SHP77 treated with DMSO at 0.1 percent for 48 hours (cell line): ENCODE measurements at regions not wholly inside any gene's neighbourhood (a gene's known extent, or its start where the extent isn't known, plus 50 kb on each side); places are given as distances from the start of the nearest gene placed in this dataset.
"Not testable (repeated sequence)": the region's sequence is repeated elsewhere in the genome, so short reads cannot be mapped to it uniquely, and the experiment has no call there.

Source experiments
- DNase-seq: peaks from one replicate; lab custom pipeline; 2025; lab: John Stamatoyannopoulos, UW

DNA sequence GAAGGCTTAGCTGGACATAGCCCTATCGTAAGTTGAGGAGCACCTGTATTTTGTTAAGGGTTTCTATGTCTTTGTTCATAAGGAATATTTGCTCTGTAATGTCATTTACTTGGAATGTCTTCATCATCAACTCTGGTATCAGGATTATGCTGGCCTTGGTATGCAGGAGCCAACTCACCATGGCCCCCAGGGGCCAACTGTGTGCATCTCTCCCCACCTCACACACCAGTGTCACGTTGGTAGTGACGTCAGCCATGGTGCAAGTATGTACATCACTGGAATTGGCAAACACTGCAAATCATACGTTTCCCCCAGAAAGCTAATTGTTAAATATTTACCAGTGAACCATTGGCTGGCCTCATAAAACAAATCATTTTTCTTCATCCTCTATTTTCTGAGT is 70.8 kb downstream of the YTHDF1 start:
- DNase-seq: no peak

DNA sequence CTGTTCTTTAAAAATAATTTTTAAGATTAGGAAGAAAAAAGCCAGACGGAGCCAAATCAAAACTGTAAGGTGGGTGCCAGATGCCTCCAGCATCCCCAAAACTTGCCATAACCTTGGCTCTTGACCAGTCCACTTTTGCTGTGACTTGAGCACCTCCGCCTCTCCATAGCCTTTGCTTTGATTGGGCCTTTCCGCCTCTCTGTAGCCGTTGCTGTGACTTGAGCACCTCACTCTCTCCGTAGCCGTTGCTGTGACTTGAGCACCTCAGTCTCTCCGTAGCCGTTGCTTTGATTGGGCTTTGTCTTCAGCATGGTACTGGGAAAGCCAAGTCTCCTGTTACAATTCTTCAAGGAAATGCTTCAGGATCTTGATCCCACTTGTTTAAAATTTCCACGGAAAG is 73.0 kb downstream of the YTHDF1 start:
- no peak for DNase-seq

DNA sequence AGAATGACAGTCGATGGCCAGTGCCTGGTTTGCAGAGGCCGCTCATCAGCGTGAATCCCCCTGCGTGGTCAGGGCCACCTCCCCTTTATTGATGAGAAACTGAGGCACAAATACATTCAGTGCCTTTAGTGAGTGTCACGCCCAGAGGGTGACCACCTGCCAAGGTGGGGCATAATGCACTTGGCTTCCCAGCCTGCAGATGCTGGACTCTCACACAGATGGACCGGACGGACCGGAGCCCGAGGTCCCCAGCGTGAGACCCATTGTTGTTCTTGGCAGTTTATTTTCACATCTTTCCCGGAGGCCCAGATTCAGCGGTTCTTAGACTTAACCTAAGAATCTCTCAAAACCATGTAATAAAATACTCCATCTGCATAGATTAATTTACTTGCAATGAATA is 74.4 kb downstream of the YTHDF1 start:
- no peak for DNase-seq

DNA sequence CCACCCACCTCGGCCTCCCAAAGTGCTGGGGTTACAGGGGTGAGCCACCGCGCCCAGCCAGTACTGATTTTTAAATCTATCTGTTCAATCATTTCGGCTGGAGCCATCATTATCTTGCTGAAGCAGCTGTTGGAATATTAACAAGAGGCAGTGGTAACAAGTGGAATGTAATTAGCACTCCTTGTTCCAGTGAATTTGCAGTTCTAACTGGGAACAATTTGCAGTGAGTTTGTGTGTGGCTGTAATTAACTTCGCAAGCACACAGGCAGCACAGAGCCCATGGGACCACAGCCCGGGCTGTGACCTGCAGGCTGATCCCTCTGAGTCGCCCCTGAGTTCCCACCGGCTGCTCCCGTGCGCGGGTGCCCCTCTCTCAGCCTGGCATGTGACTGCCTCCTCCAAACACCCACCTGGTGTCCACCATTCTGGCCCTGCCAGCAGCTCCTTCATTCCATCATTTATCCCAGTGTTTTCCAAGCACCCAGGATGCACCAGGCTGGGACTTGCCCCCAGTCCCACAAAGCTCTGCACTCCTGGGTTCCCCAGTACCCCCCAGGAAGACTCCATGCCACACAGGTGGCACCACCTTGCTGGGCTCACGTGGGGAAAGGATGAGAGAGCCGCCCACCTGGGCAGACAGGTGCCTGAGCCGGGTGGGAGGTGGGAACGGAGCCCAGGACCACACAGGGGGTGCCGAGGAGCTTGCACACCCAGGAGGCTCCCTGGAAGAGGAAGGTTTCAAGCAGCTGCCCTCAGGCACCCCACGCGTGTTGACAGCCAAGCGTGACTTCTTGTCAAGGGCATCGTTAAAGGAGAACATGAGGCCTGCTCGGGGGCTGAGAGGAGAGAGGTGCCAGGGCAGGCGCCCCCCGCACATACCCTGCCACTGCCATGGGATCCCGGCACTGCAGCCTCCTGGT is 75.2 kb downstream of the YTHDF1 start:
- no peak for DNase-seq

DNA sequence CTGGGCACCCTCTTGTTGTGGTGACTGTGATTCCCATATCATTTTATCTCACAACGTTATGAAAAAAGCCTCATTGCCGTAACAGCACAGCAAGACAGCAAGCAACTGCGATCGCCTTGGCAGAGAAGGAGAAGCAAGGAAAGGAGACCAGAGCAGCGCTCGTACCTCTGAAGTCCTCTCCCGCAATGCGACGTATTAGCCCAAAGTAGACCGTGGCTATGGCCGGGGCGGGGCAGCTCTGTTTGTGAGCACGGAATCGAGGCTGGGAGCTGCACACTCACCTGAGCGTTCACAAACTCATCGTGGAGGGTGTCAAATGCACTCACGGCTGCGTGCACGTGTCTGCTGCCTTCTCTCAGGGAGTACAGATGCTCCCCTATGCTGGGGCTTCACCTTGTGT is 76.1 kb downstream of the YTHDF1 start:
- DNase-seq: no peak

DNA sequence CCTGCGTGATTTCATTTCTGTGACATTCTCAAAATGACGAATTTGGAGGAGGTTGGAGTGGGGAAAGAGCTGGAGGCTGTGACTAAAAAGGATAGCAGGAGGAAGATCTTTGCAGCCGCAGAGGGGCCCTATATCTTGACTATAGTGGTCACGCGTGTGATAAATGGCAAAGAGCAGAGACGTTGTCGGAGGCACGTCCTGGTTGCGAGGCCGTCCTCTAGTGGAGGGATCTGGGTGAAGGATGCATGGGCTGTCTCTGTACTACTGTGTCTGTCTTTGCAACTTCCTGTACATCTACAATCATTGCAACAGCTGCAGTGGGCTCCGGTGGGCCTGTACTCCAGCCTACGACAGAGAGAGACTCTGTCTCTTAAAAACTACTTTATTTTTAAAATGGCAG is 76.6 kb downstream of the YTHDF1 start:
- no peak for DNase-seq

DNA sequence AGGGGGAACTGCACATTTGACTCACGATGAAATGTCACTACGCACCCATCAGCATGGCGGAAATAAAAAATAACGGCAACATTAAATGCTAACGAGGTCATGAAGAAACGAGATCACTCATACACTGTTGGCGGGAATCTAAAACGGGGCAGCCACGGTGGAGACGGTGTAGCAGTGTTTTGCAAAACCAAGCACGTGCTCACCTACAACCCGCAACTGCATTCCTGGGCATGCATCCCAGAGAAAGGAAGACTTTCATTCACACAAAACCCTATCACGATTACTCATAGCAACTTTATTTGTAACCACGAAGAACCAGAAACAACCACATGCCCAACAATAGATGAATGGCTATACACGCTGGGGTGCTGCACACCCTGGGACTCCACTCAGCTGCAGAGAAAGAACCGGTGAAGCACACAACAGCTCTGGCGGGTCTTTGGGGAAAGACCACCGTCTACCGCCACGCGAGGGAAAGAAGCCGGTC is 77.0 kb downstream of the YTHDF1 start:
- no peak for DNase-seq

DNA sequence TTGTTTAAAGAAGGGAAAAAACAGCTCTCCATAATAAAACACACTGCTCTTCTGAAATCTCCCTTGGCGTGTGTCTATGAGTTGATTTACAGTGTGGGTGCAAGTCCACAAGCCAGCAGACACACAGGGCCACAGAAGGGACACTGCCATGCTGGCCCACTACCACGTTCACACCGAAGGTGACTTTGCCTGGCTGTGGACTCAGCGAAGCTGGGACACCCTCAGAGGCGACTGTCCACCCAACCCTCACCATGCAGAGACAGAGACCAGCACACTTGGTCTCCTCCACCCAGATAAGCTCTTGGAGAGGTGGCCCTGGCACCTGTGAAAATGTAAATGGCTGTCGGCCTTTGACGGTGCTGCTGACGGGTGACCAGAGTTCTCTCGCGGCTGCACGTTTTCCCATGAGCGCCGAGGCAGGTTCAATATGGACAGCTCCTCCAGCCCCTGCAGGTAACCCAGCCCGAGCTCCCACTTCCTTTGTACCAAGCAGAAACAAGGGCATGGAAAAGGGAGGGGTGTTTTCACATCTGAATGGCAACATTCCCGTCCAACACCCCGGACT is 78.0 kb downstream of the YTHDF1 start:
- no peak for DNase-seq

DNA sequence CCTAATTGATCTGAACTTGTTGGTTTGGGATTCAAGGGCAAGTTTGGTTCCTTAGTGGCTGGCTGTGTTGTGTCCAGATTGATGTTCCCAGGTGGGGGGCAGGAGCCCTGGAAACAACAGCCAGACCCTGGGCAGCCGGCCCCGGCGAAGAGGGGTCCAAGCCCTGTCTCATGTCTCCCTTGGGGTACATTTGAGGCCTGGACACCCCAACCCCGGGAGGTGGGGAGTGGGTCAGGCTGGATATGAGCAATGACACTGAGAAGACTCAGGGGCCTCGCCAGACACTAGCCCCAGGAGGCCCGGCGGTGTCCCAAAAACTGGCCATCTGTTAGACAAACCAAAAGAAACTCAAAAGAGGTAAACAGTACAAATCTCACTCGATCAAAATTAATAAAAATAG is 79.6 kb downstream of the YTHDF1 start:
- no peak for DNase-seq

DNA sequence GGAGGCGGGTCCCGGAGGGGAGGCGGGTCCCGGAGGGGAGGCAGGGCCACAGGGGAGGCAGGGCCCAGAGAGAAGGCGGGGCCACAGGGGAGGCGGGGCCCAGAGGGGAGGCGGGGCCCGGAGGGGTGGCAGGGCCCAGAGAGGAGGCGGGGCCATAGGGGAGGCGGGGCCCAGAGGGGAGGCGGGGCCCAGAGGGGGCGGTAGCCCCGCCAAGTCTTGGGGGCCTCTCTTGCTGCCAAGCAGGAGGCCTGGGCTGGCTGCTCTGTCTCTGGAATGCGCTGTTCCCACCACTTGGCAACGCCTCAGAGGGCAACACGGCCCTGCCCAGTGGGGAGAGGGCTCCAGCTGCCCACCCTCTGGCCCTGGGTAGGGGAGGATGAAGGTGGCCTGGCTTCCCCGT is 80.5 kb downstream of the YTHDF1 start:
- no peak for DNase-seq

DNA sequence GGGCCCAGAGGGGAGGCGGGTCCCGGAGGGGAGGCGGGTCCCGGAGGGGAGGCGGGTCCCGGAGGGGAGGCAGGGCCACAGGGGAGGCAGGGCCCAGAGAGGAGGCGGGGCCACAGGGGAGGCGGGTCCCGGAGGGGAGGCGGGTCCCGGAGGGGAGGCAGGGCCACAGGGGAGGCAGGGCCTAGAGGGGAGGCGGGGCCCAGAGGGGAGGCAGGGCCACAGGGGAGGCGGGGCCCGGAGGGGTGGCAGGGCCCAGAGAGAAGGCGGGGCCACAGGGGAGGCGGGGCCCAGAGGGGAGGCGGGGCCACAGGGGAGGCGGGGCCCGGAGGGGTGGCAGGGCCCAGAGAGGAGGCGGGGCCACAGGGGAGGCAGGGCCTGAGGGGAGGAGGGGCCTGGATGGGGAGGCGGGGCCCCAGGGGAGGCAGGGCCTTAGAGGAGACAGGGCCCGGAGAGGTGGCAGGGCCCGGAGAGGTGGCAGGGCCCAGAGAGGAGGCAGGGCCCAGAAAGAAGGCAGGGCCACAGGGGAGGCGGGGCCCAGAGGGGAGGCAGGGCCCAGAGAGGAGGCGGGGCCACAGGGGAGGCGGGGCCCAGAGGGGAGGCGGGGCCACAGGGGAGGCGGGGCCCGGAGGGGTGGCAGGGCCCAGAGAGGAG is 81.1 kb downstream of the YTHDF1 start:
- not testable (repeated sequence) for DNase-seq

DNA sequence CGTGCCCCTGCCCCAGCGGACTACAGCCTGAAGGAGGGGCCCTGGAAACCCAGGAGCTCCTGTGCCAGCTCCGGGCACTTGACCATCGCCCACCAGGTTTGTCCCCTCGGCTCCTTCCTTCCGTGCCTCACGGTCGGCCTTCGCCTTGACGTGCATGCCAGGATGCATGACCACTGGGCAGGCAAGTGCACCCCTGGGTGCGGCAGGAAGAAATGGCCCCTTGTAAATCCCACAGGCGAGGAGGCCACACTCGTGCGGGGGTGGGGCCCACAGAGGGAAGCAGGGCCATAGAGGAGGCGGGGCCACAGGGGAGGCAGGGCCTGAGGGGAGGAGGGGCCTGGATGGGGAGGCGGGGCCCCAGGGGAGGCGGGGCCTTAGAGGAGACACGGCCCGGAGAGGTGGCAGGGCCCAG is 81.7 kb downstream of the YTHDF1 start:
- DNase-seq: no peak

DNA sequence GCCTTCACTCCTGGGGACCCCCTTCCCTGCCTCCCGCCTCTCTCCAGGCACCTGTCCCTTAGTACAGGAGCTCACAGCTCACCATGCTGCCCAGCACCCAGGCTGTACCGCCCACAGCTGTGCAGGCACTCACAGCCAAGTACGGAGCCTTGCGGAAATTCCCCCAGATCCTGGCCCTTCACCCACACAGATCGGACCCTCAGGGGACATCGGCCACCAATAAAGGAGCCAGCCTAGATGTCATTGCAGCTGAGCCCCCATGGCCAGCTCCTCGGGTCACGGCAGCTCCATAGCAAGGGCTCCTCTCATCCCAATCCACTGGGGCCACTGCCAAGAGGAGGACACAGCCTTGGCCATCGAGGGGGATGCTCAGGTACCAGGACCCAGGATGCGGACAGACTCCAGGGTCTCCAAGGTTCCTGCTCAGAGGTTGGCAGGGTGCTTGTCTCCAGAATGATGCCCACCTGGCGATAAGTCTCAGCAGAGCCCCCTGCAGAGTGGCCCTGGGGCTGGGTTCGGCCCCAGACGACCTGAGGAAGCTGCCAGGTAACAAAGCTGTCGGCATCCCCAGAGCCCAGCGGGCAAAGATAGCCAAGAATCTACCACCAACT is 82.3 kb downstream of the YTHDF1 start:
- no peak for DNase-seq

DNA sequence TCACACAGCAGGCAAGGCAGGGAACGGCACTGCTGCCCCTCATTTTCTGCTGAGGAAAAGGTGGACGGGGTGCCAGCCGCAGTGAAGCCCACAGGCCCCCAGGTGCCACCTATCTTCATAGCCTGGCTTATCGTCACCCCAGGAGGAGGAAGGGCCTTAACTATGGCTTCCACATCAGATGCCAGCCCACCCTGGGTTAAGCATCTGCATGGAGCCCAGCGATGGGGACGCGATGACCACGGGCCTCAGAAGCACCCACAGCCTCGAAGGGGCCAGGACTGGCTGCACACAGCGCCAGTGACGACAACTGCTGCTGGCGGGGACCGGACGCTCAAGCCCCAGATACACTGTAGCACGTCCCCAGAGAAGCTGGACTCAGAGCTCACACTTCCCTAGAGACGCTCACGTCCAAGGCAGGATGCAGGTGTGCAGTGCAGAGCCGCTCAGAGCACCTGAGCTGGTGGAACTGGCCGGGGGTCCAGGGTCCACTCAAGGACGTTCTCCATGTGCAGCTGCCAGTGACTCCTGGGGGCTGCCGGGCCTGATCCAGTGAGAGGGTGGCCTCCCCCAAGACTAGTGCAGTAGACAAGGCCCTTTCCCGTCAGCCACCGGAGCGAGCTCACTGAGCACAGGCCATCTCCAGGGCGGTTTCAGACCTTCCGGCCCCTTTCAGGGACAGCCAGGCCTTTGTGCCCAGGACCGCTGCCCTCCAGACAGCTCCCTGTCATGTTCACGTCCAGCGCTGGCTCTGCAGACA is 83.0 kb downstream of the YTHDF1 start:
- DNase-seq: no peak

DNA sequence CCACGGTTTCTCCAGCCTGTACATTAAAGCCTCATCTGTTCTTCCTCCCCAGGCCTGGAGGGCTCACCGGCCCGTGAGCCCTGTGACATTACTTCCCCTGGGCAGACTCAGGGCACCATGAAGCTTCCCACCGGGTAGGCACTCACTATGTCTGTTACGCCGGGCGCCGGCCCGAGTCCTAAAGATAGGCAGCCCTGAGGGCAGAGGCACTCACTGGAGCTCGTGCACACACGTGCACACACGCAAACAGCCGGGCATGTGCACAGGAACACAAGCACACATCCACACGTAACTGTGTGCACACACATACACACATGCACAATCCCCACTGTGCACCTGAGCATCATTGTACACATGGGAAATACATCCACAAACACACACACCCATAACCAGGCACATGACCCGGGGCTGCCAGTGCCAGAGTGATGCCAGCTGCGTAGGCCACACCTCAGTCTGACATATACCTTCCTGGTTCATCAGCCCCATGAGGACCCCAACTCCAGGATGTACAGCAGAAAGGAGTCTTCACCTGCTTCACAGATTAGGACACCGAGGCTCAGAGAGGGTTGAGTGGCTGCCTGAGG is 83.7 kb downstream of the YTHDF1 start:
- DNase-seq: no peak

DNA sequence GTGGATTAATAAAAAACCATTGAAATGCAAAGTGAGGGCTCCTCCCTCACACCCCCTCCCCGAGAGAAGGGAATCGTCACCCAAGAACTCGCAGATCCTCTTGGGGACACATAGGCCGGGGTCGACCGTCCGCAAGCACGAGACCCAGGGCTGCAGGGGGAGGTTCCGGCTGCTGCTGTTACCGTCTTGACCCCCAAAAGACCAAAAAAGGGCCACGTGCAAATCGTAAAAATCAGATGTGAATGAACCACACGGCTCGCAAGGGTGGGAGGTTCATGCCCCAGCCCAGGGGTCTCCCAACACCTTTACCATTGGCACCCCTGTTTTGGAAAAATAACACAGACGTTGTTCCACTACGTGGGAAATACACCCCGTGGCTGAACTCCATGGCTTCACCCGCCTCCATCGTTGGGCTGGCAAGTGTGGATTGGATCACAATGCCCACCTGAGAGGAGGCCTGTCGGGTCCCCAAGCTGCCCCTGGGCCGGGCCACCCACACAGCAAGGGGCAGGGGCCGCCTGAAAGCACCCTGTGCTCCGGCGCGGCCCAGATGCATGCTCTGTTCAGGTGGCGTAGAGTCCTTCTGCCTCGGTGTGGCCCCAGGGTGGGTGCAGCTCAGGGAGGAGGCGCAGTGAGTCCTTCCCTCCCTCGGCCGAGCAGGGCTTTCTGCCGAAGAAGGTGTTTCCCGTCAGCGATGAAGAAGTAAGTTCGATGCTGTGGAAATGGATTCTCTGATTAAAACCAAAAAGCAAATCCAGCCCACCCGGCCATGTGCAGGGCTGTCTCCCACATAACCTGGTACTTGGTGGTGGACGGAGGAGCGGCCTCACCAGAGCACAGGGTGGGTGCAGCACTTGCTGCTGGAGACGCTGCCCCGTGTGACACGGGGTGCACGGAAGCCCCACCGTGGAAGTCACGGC is 85.0 kb downstream of the YTHDF1 start:
- no peak for DNase-seq

DNA sequence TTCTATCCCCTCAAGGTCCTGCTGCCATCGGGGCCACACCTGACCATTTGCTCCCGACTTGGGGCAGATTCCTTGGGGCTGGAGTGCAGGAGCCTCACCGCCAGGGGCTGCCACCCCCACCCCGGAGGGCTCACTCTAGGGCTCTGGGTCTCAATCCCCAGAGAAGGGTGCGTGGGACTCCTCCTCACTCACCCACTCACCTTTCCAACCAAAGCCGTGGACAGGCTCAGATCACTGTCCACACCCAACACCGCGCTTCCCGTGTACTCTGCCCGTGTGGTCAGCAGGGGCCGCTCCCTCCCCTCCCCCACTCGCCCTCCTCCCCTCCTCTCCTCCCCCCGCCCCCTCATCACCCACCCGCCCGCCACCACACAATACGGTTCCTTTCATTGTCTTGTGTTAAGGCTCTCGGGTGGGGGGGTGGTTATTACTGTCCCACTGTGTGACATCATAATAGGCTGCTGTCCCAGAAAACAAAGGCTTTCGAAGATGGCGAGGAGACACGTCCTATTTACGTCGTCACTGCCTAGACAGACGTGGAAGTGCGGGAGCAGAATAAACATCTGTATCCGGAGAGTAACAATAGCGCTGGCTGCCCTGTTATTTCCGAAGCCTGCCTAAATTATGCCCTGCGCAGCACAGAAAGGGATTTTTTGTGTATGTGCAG is 85.8 kb downstream of the YTHDF1 start:
- no peak for DNase-seq

DNA sequence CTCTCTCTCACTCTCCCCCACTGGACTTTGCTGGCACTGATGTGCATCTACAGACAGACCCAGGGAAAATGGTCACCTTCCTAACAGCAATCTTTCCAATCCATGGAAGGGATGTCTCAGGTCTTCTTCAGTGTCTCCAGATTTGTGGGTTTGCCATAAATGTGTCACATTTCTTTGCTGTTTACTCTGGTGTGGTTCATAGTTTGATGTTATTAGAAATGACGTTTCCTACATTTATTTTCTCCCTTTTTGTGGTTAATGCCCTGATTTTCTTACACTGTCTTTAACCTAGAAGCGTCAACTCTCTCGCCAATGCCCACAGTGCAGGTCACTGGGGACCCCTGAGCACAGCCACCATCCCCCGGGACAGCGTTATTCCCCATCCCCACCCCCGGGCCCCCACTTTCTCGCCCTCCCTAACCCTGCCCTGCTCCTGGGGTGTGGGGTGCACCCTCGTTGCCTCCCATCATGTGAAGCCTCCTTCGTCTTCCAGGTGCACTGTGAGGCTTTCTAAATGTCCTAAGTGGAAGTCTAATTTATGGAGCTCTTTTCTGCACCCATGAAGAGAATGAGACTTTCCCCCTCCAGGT is 86.5 kb downstream of the YTHDF1 start:
- no peak for DNase-seq

DNA sequence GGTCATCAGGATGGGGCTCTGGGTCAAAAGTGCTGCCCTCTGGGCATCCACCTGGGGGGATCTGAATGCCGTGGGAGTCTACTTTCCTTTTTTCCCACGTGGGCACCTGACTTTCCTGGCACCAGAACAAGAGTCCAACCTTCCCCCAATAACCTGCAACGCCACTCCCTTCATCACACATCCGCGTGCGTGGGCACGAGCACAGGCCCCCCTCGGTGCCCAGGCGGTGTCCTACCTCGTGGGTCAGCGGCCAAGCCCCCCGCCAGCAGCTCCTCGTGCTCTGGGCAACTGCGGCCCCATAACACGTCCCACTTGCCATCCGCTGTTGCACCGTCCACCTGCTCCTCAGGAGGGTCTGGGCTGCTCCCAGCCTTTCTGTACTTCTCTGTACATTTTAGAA is 87.0 kb downstream of the YTHDF1 start:
- DNase-seq: no peak
